OCI-LY7 (cell line): ENCODE measurements at regions not wholly inside any gene's neighbourhood (a gene's known extent, or its start where the extent isn't known, plus 50 kb on each side); places are given as distances from the start of the nearest gene placed in this dataset.

Experiments used
- BruUV-seq: library from RNA; stranded (reverse); fragments of 400-500 nt; replicated peaks from 2 replicates; lab custom pipeline; 2021; lab: Mats Ljungman, UMichigan
- CTCF ChIA-PET: fragments of 300-600 bp; sonication (Branson Sonifier 250); formaldehyde crosslinking; loops from one replicate; lab custom pipeline; 2022; ENCODE audit warnings: antibody characterized with exemption; ENCODE audit not compliant: unreplicated experiment; lab: Charles Lee
- POLR2A ChIA-PET: fragments of 300-600 bp; sonication (Branson Sonifier 250); formaldehyde crosslinking; loops from one replicate; lab custom pipeline; 2022; ENCODE audit warnings: antibody characterized with exemption; lab: Charles Lee
- DNase-seq: peaks from one replicate; pipeline ENCODE4 v3.0.0-alpha.2; 2015; ENCODE audit warnings: low spot score
- H2AFZ ChIP-seq: fragments of 200-600 bp; sonication (generic), shearing (Covaris generic); 2 replicates; pipeline ENCODE4 v1.6.1; 2014; ENCODE audit warnings: mild to moderate bottlenecking, antibody characterized with exemption, low read length, moderate library complexity
- H3K27ac ChIP-seq: fragments of 200-600 bp; sonication (generic); 2 replicates; pipeline ENCODE4 v1.5.1; 2014; ENCODE audit warnings: mixed run types, low read depth, mild to moderate bottlenecking, moderate library complexity, low read length, inconsistent platforms; ENCODE audit not compliant: poor library complexity, severe bottlenecking
- H3K36me3 ChIP-seq: fragments of 200-600 bp; sonication (generic); 2 replicates; pipeline ENCODE4 v1.6.1; 2014; ENCODE audit warnings: mild to moderate bottlenecking, antibody characterized with exemption, low read length, moderate library complexity, mixed read lengths; ENCODE audit not compliant: insufficient read depth
- H3K4me1 ChIP-seq: fragments of 200-600 bp; sonication (generic); 2 replicates; pipeline ENCODE4 v1.5.1; 2014; ENCODE audit warnings: mild to moderate bottlenecking, low read length; ENCODE audit not compliant: insufficient read depth, poor library complexity, severe bottlenecking
- H3K4me2 ChIP-seq: fragments of 200-600 bp; sonication (generic); 2 replicates; pipeline ENCODE4 v1.6.1; 2014; ENCODE audit warnings: mild to moderate bottlenecking, low read length
- H3K4me3 ChIP-seq: fragments of 200-600 bp; sonication (generic); 2 replicates; pipeline ENCODE4 v1.5.1; 2014; ENCODE audit warnings: mild to moderate bottlenecking, low read depth, low read length; ENCODE audit not compliant: poor library complexity, severe bottlenecking
- H3K79me2 ChIP-seq: fragments of 200-600 bp; sonication (generic); 2 replicates; pipeline ENCODE4 v1.6.1; 2016; ENCODE audit warnings: low read depth, mild to moderate bottlenecking, low read length, moderate library complexity, mixed read lengths; ENCODE audit not compliant: insufficient read depth
- H3K9me2 ChIP-seq: fragments of 200-600 bp; sonication (generic); 2 replicates; pipeline ENCODE4 v1.6.1; 2016; ENCODE audit warnings: mild to moderate bottlenecking, low read length, mixed read lengths; ENCODE audit not compliant: insufficient read depth
- H3K9me3 ChIP-seq: fragments of 200-600 bp; sonication (generic); 2 replicates; pipeline ENCODE4 v1.6.1; 2014; ENCODE audit warnings: mild to moderate bottlenecking, mixed run types, low read length, mixed read lengths
- H4K20me1 ChIP-seq: fragments of 200-600 bp; sonication (generic); 2 replicates; pipeline ENCODE4 v1.6.1; 2014; ENCODE audit warnings: mild to moderate bottlenecking, antibody characterized with exemption, low read length, moderate library complexity, mixed read lengths; ENCODE audit not compliant: insufficient read depth
- CTCF ChIP-seq: fragments of 200-600 bp; sonication (generic); conservative IDR thresholded peaks from 2 replicates; pipeline ENCODE4 v1.5.1; 2014; ENCODE audit warnings: mild to moderate bottlenecking, antibody characterized with exemption, low read length, moderate library complexity, mixed read lengths
- EZH2phosphoT487 ChIP-seq: fragments of 200-600 bp; sonication (generic); IDR thresholded peaks from 2 replicates; pipeline ENCODE4 v1.6.1; 2018; ENCODE audit warnings: low read depth, borderline replicate concordance, mild to moderate bottlenecking, mixed run types, antibody characterized with exemption, low read length, moderate library complexity, mixed read lengths
- intact Hi-C: fragments of 100-400 bp; cut with micrococcal nuclease; formaldehyde crosslinking; loops from one replicate; pipeline ENCODE4 v1.10.0; 2022; ENCODE audit not compliant: unreplicated experiment

- Histone ChIP-seq H3K4me3 (no peak overlapping the region), H3K4me1 (no peaks in the 10 kb centered on the region), H3K27ac (no peak overlapping the region), H3K79me2 (no peaks in the 10 kb centered on the region), H3K9me3 (no peaks in the 10 kb centered on the region), H4K20me1 (no peaks in the 10 kb centered on the region), H2AFZ (no peak overlapping the region), H3K4me2 (no peak overlapping the region), H3K36me3 (no peaks in the 10 kb centered on the region), H3K9me2 (no peaks in the 10 kb centered on the region)
- no TSS peak for BruUV-seq
- ChIA-PET POLR2A (interaction anchor here (0.6 to 1.7 kb wide), 2 partner anchors 11 to 106 kb away, joined by 3 to 5 read pairs; no protein-coding TSS in a partner anchor), CTCF (no interaction called here)
- TF ChIP-seq CTCF, result no peak
- TF ChIP-seq EZH2phosphoT487, result no peak
- no peak for DNase-seq
- intact Hi-C loops, result no loop called here
Observed at GRCh38 chr12:90183201-90183600, 474.6 kb upstream of the ATP2B1 start.

- intact Hi-C loops, result no loop called here
- Histone ChIP-seq H3K9me2 (no peaks in the 10 kb centered on the region), H3K79me2 (no peaks in the 10 kb centered on the region), H3K9me3 (no peaks in the 10 kb centered on the region), H2AFZ (no peak overlapping the region), H4K20me1 (no peaks in the 10 kb centered on the region), H3K27ac (no peak overlapping the region), H3K4me2 (no peak overlapping the region), H3K36me3 (no peaks in the 10 kb centered on the region), H3K4me1 (no peaks in the 10 kb centered on the region), H3K4me3 (no peak overlapping the region)
- no TSS peak for BruUV-seq
- DNase-seq, result no peak
- ChIA-PET CTCF (no interaction called here), POLR2A (no interaction called here)
- no peak for TF ChIP-seq CTCF
- no peak for TF ChIP-seq EZH2phosphoT487
Observed at GRCh38 chr12:90181216-90181615, 472.6 kb upstream of the ATP2B1 start.

GRCh38 chr12:90174956-90175355 is 466.3 kb upstream of the ATP2B1 start:
- DNase-seq, result no peak
- no peak for TF ChIP-seq CTCF
- no peak for TF ChIP-seq EZH2phosphoT487
- H3K4me2 ChIP-seq, result no peak overlapping the region
- POLR2A ChIA-PET, result interaction anchor here (0.7 to 1.2 kb wide), 3 partner anchors 10 to 985 kb away, joined by 3 to 4 read pairs (median 3); no protein-coding TSS in a partner anchor
- H3K9me3 ChIP-seq, result no peaks in the 10 kb centered on the region
- CTCF ChIA-PET, result no interaction called here
- H3K9me2 ChIP-seq, result no peaks in the 10 kb centered on the region
- H3K27ac ChIP-seq, result no peak overlapping the region
- intact Hi-C loops, result no loop called here
- H3K4me1 ChIP-seq, result no peaks in the 10 kb centered on the region
- no peaks in the 10 kb centered on the region for H4K20me1 ChIP-seq
- no peak overlapping the region for H3K4me3 ChIP-seq
- no peaks in the 10 kb centered on the region for H3K79me2 ChIP-seq
- H2AFZ ChIP-seq, result no peak overlapping the region
- H3K36me3 ChIP-seq, result no peaks in the 10 kb centered on the region
- no TSS peak for BruUV-seq
